ENCODE measurements at regions not wholly inside any gene's neighbourhood (a gene's known extent, or its start where the extent isn't known, plus 50 kb on each side); places are given as distances from the start of the nearest gene placed in this dataset.
"Not testable (repeated sequence)": the region's sequence is repeated elsewhere in the genome, so short reads cannot be mapped to it uniquely, and the experiment has no call there.

- TF ChIP-seq CTCF, POLR2AphosphoS5, POLR2A (IDR thresholded peaks at IDR 0.05): not testable (repeated sequence)
Observed at GRCh38 chrX:44657718-44658246, 115.1 kb upstream of the FUNDC1 start.

All from prostate gland (tissue), 2 donors.